ENCODE measurements at regions not wholly inside any gene's neighbourhood (a gene's known extent, or its start where the extent isn't known, plus 50 kb on each side); places are given as distances from the start of the nearest gene placed in this dataset.

DNA sequence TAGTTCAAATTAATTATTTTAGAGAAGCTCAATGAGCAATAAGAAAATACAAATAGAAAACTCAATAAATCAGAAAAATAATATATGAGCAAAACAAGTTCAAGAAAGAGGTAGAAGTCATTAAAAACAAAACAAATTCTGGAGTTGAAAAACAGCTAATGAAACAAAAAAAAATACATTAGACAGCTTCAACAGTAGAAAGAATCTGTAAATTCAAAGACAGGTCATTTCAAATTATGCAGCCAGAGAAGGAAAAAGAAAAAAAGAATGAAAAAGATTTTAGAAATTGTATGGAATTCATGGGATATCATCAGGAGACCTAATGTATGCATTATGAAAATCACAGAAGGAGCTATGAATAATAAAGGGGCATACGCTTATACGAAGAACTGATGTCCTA, 795.3 kb upstream of the ADGRB3 start (continued):
- no peak for TF ChIP-seq CTBP2 (IDR thresholded peaks at IDR 0.05; ENCODE audit: borderline replicate concordance, insufficient read depth, insufficient read length, low read length)

Measured in H1 (cell line).